NCI-H774 (cell line): ENCODE measurements at regions not wholly inside any gene's neighbourhood (a gene's known extent, or its start where the extent isn't known, plus 50 kb on each side); places are given as distances from the start of the nearest gene placed in this dataset.

Source experiments
- DNase-seq: peaks from one replicate; lab custom pipeline; 2025; lab: John Stamatoyannopoulos, UW

GRCh38 chr1:224486801-224487583, 52.4 kb upstream of the WDR26 start:
- no peak for DNase-seq

- no peak for DNase-seq
Measured at GRCh38 chr1:224488806-224489499, 54.4 kb upstream of the WDR26 start.

- DNase-seq = no peak
Measured at GRCh38 chr1:224489534-224490365, 55.2 kb upstream of the WDR26 start.

- DNase-seq = no peak
Measured at GRCh38 chr1:224490549-224491537, 56.2 kb upstream of the WDR26 start.

- DNase-seq = no peak
Measured at GRCh38 chr1:224492015-224492414, 57.4 kb upstream of the WDR26 start.

- DNase-seq = no peak
Measured at GRCh38 chr1:224492632-224493031, 58.0 kb upstream of the WDR26 start.

GRCh38 chr1:224493269-224493668, 58.7 kb upstream of the WDR26 start:
- DNase-seq = no peak

GRCh38 chr1:224494343-224494742, 59.7 kb upstream of the WDR26 start:
- DNase-seq = no peak

GRCh38 chr1:224495866-224496265, 61.3 kb upstream of the WDR26 start:
- no peak for DNase-seq

- no peak for DNase-seq
Measured at GRCh38 chr1:224496826-224497225, 62.2 kb upstream of the WDR26 start.

GRCh38 chr1:224497714-224498573, 63.3 kb upstream of the WDR26 start:
- no peak for DNase-seq

GRCh38 chr1:224498574-224499170, 64.1 kb upstream of the WDR26 start:
- no peak for DNase-seq

GRCh38 chr1:224499204-224499603, 64.6 kb upstream of the WDR26 start:
- no peak for DNase-seq

- no peak for DNase-seq
Measured at GRCh38 chr1:224500796-224501195, 66.2 kb upstream of the WDR26 start.

- no peak for DNase-seq
Measured at GRCh38 chr1:224501836-224502235, 67.2 kb upstream of the WDR26 start.

GRCh38 chr1:224502459-224503160, 68.0 kb upstream of the WDR26 start:
- peak; percentile 35 for DNase-seq

GRCh38 chr1:224503161-224504118, 68.8 kb upstream of the WDR26 start:
- DNase-seq = peak; percentile 69
